CD4-positive, alpha-beta T cell (primary cell): ENCODE measurements at regions not wholly inside any gene's neighbourhood (a gene's known extent, or its start where the extent isn't known, plus 50 kb on each side); places are given as distances from the start of the nearest gene placed in this dataset.

Experiments used
- ATAC-seq: fragments of 200-7000 bp; cut with Tn5 transposase; one replicate; pipeline ENCODE4 v1.10.0; 2022; ENCODE audit warnings: mild to moderate bottlenecking; ENCODE audit not compliant: poor library complexity
- CTCF ChIA-PET: fragments of 350-600 bp; sonication (Branson Sonifier 250); formaldehyde crosslinking; loops from one replicate; lab custom pipeline; 2021; ENCODE audit warnings: antibody characterized with exemption, inconsistent platforms; lab: Charles Lee
- POLR2A ChIA-PET: fragments of 350-600 bp; sonication (Branson Sonifier 250); formaldehyde crosslinking; loops from one replicate; lab custom pipeline; 2021; ENCODE audit warnings: antibody characterized with exemption, inconsistent platforms; lab: Charles Lee
- DNase-seq, 14 experiments: peaks; one replicate each; pipeline ENCODE4 v3.0.0-alpha.2; 2013 to 2020; ENCODE audit warnings: mixed read lengths in 2 of 14
- H3K27ac ChIP-seq, 2 donors: one replicate each; pipeline versions ENCODE4 v1.5.1 to v1.7.0; 2013; ENCODE audit warnings: low read length in 2 of 2, low read depth in 1 of 2, mild to moderate bottlenecking in 1 of 2
- H3K27me3 ChIP-seq, 2 experiments: 1 replicate in 1 of 2; 2 replicates in 1 of 2; pipeline versions ENCODE4 v1.6.1 to v1.7.0; 2013; ENCODE audit warnings: low read length in 2 of 2, control low read depth in 1 of 2, mild to moderate bottlenecking in 1 of 2, moderate library complexity in 1 of 2; ENCODE audit not compliant: insufficient read depth in 2 of 2, control insufficient read depth in 1 of 2
- H3K36me3 ChIP-seq: one replicate; pipeline ENCODE4 v1.6.1; 2013; ENCODE audit warnings: low read length, control low read depth; ENCODE audit not compliant: insufficient read depth
- H3K4me1 ChIP-seq: one replicate; pipeline ENCODE4 v1.6.1; 2013; ENCODE audit warnings: low read length, control low read depth; ENCODE audit not compliant: insufficient read depth
- H3K4me3 ChIP-seq: one replicate; pipeline ENCODE4 v1.5.1; 2013; ENCODE audit warnings: mild to moderate bottlenecking, low read length, moderate library complexity
- H3K9me3 ChIP-seq, 2 experiments: 1 replicate in 1 of 2; 2 replicates in 1 of 2; pipeline versions ENCODE4 v1.6.1 to v1.7.0; 2013; ENCODE audit warnings: low read length in 2 of 2, mild to moderate bottlenecking in 2 of 2, control low read depth in 1 of 2, moderate library complexity in 1 of 2; ENCODE audit not compliant: control insufficient read depth in 1 of 2, insufficient read depth in 1 of 2
- H3K27ac Mint-ChIP-seq: one replicate; pipeline ENCODE4 v1.8.0; 2020; ENCODE audit warnings: mixed read lengths
- H3K27me3 Mint-ChIP-seq: one replicate; pipeline ENCODE4 v1.8.0; 2021; ENCODE audit warnings: mixed read lengths
- H3K36me3 Mint-ChIP-seq: one replicate; pipeline ENCODE4 v1.8.0; 2021; ENCODE audit warnings: low read depth, mixed read lengths
- H3K4me1 Mint-ChIP-seq: one replicate; pipeline ENCODE4 v1.8.0; 2021; ENCODE audit warnings: low read depth, mixed read lengths
- H3K4me3 Mint-ChIP-seq: one replicate; pipeline ENCODE4 v1.8.0; 2020; ENCODE audit warnings: mild to moderate bottlenecking, mixed read lengths
- H3K9me3 Mint-ChIP-seq: one replicate; pipeline ENCODE4 v1.8.0; 2020; ENCODE audit warnings: mixed read lengths
- intact Hi-C, 2 experiments: fragments of 100-400 bp; cut with DNase I in 1 of 2; cut with micrococcal nuclease in 1 of 2; formaldehyde crosslinking; loops; one replicate each; pipeline versions ENCODE4 v1.15.1 to v1.9.0; 2023 to 2025; cut with DNase I, micrococcal nuclease
- TF ChIP-seq, protein P1 (sequence below): fragments of 200-600 bp; IDR thresholded peaks from one replicate; pipeline ENCODE4 v1.8.0; 2022; ENCODE audit warnings: antibody characterized with exemption, mild to moderate bottlenecking

DNA sequence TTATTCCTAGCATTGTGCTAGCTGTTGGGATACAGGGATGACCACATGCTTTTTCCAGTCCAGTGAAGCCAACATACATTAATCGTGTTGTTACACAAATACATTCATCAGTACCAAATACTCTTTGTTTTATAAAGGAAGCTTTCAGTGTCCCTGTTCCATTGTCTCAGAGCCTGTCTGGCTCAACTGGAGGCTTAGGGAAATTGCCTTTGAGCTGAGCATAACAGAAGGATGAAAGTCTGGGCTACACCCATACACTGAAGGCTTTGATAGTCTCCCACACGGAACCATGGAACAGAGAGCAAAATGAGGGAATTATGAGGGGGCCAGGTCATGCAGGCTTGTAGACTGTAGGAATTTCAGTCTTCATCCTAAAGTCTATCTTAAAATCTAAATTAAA lies 126.4 kb upstream of the KCNQ5 start:
- intact Hi-C loops, result no loop called here
- ATAC-seq (no peak), DNase-seq (no peak)
- Mint-ChIP-seq H3K9me3 (no peaks in the 10 kb centered on the region), H3K27ac (no peak overlapping the region), H3K4me1 (no peaks in the 10 kb centered on the region), H3K36me3 (no peaks in the 10 kb centered on the region), H3K27me3 (no peaks in the 10 kb centered on the region), H3K4me3 (no peak overlapping the region)
- ChIA-PET CTCF (no interaction called here), POLR2A (no interaction called here)
- no peaks in the 10 kb centered on the region for H3K9me3 ChIP-seq
- no peak overlapping the region for H3K27ac ChIP-seq
- no peaks in the 10 kb centered on the region for H3K36me3 ChIP-seq
- no peak overlapping the region for H3K4me3 ChIP-seq
- H3K27me3 ChIP-seq, result no peaks in the 10 kb centered on the region
- no peaks in the 10 kb centered on the region for H3K4me1 ChIP-seq
- TF ChIP-seq, protein P1, sequence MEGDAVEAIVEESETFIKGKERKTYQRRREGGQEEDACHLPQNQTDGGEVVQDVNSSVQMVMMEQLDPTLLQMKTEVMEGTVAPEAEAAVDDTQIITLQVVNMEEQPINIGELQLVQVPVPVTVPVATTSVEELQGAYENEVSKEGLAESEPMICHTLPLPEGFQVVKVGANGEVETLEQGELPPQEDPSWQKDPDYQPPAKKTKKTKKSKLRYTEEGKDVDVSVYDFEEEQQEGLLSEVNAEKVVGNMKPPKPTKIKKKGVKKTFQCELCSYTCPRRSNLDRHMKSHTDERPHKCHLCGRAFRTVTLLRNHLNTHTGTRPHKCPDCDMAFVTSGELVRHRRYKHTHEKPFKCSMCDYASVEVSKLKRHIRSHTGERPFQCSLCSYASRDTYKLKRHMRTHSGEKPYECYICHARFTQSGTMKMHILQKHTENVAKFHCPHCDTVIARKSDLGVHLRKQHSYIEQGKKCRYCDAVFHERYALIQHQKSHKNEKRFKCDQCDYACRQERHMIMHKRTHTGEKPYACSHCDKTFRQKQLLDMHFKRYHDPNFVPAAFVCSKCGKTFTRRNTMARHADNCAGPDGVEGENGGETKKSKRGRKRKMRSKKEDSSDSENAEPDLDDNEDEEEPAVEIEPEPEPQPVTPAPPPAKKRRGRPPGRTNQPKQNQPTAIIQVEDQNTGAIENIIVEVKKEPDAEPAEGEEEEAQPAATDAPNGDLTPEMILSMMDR, result no peak

DNA sequence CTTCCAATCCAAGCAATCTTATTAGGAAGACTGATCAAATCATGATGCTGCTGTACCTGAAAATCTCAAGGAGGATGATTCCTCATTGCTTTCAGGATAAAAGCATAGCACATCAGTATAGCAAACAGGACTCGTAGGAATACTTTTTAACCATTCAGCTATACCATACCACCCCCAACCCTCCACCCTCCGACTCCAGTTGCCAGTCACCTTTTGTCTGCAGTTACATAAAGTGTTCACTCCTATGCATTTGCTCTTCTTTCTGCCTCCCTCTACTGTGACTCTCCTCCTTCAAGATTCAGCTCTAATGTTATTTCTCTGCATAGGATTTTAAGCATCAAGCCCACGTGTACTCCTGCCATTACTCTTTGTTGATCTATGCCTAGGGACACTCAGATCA lies 124.7 kb upstream of the KCNQ5 start:
- POLR2A ChIA-PET, result no interaction called here
- no peaks in the 10 kb centered on the region for H3K36me3 ChIP-seq
- Mint-ChIP-seq H3K9me3 (no peaks in the 10 kb centered on the region), H3K27me3 (no peaks in the 10 kb centered on the region), H3K4me3 (no peak overlapping the region), H3K4me1 (no peaks in the 10 kb centered on the region), H3K27ac (no peak overlapping the region), H3K36me3 (no peaks in the 10 kb centered on the region)
- no peaks in the 10 kb centered on the region for H3K4me1 ChIP-seq
- intact Hi-C loops, result no loop called here
- CTCF ChIA-PET, result interaction anchor here (1.2 kb wide), 1 partner anchor 20 kb away, joined by 3 read pairs; no protein-coding TSS in a partner anchor
- no peaks in the 10 kb centered on the region for H3K9me3 ChIP-seq
- ATAC-seq (no peak), DNase-seq (no peak)
- H3K27me3 ChIP-seq, result no peaks in the 10 kb centered on the region
- TF ChIP-seq, protein P1, result no peak
- no peak overlapping the region for H3K27ac ChIP-seq
- no peak overlapping the region for H3K4me3 ChIP-seq

DNA sequence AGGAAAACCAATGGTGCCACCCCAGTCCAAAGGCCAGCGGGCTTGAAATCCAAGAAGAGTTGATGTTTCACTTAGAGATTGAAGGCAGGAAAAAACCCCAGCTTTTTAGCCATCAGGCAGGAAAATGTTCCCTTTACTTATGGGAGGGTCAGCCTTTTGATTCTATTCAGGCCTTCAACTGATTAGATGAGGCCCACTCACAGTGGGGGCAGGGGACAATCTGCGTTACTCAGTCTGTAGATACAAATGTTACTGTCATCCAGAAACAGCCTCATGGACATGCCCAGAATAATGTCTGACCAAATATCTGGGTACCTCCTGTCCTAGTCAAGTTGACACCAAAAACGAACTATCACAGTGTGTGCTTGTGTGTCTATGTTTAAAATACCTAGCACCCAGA lies 121.2 kb upstream of the KCNQ5 start:
- H3K36me3 ChIP-seq, result no peaks in the 10 kb centered on the region
- H3K4me1 ChIP-seq, result no peaks in the 10 kb centered on the region
- ChIA-PET CTCF (no interaction called here), POLR2A (no interaction called here)
- H3K27ac ChIP-seq, result no peak overlapping the region
- intact Hi-C loops, result no loop called here
- H3K27me3 Mint-ChIP-seq, result no peaks in the 10 kb centered on the region
- no peak overlapping the region for H3K4me3 ChIP-seq
- no peaks in the 10 kb centered on the region for H3K4me1 Mint-ChIP-seq
- no peaks in the 10 kb centered on the region for H3K9me3 ChIP-seq
- no peaks in the 10 kb centered on the region for H3K9me3 Mint-ChIP-seq
- H3K36me3 Mint-ChIP-seq, result no peaks in the 10 kb centered on the region
- TF ChIP-seq, protein P1, result no peak
- H3K4me3 Mint-ChIP-seq, result no peak overlapping the region
- H3K27ac Mint-ChIP-seq, result no peak overlapping the region
- no peak for DNase-seq
- H3K27me3 ChIP-seq, result no peaks in the 10 kb centered on the region
- no peak for ATAC-seq
